Adrenal gland (tissue), 9 donors: ENCODE measurements at regions not wholly inside any gene's neighbourhood (a gene's known extent, or its start where the extent isn't known, plus 50 kb on each side); places are given as distances from the start of the nearest gene placed in this dataset.

Source experiments
- DNase-seq, 7 donors: peaks; one replicate each; pipeline ENCODE4 v3.0.0-alpha.2; 2019 to 2020
- H3K27ac ChIP-seq, 5 donors: fragments of 200-600 bp; sonication (generic) in 4 of 5; 1 replicate in 3 of 5; 2 replicates in 2 of 5; pipeline versions ENCODE4 v1.5.1 to v1.8.0; 2016 to 2020; ENCODE audit warnings: mild to moderate bottlenecking in 1 of 5
- H3K27me3 ChIP-seq: fragments of 200-600 bp; 2 replicates; pipeline ENCODE4 v1.8.0; 2021
- H3K36me3 ChIP-seq, 2 donors: fragments of 200-600 bp; replicated peaks in 1 of 2; 1 replicate in 1 of 2; 2 replicates in 1 of 2; pipeline versions ENCODE4 v1.5.1 to v1.8.0; 2018 to 2022
- H3K4me1 ChIP-seq, 2 donors: fragments of 200-600 bp; replicated peaks in 1 of 2; 1 replicate in 1 of 2; 2 replicates in 1 of 2; pipeline versions ENCODE4 v1.5.1 to v1.8.0; 2018 to 2021
- H3K4me3 ChIP-seq, 4 donors: fragments of 200-600 bp; sonication (generic) in 3 of 4; one replicate each; pipeline ENCODE4 v1.5.1; 2016 to 2018
- H3K9me3 ChIP-seq, 3 donors: fragments of 200-600 bp; sonication (generic) in 1 of 3; replicated peaks in 1 of 3; 1 replicate in 2 of 3; 2 replicates in 1 of 3; pipeline versions ENCODE4 v1.5.1 to v1.8.0; 2016 to 2021
- POLR2A ChIP-seq, 2 donors: fragments of 450-650 bp; IDR thresholded peaks; one replicate each; pipeline ENCODE4 v1.6.1; 2017; ENCODE audit warnings: antibody characterized with exemption in 2 of 2, mild to moderate bottlenecking in 2 of 2, moderate library complexity in 1 of 2
- WGBS, 4 donors: extraction: QIAGEN DNeasy Blood & Tissue Kit in 2 of 4; methylation state at CpG; one replicate each; pipeline versions ENCODE4 v1.1.5 to v1.1.7; 2013 to 2017; 5-methylcytosine and 5-hydroxymethylcytosine counted together
- intact Hi-C, 2 donors: fragments of 100-400 bp; cut with DNase I; formaldehyde crosslinking; loops; one replicate each; pipeline versions ENCODE4 v1.14.1 to v1.15.0; 2022 to 2023
- TF ChIP-seq, protein P1 (sequence below), 6 experiments: fragments of 450-650 bp in 4 of 6; fragments of 200-600 bp in 2 of 6; sonication (generic) in 1 of 6; IDR thresholded peaks; 1 replicate in 5 of 6; 2 replicates in 1 of 6; pipeline versions ENCODE4 v1.5.1 to v1.8.0; 2016 to 2021; ENCODE audit warnings: antibody characterized with exemption in 6 of 6, mild to moderate bottlenecking in 2 of 6, moderate library complexity in 1 of 6
- donor health status: healthy with polysubstance abuse.
- donor health status: Bipolar disorder and iron deficiency.
- donor health status: DM: yes; HTN: yes; CAD: no.
- donor health status: DM: no; HTN: no; CAD: no.
- donor health status: DM: no; HTN: no; CAD: no.

DNA sequence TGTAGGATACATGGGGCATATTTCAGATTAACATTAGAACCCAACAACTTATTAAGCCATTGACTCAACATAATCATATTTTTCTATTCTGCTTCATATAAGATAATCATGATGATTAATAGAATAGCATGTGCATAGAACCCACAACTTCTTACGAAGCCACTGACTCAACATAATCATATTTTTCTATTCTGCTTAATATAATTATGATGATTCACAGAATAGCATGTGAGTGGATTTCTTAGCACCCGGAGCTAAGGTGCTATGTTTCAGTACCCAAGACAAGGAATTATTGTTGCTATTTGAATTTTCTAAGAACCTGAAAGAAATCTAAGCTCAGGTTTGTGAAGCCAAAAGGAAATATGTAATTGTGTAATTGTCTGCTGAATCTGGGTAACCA lies 96.8 kb downstream of the TENT5A start:
- Histone ChIP-seq H3K36me3 (no peaks in the 10 kb centered on the region), H3K4me3 (no peak overlapping the region), H3K27ac (no peak overlapping the region), H3K4me1 (no peaks in the 10 kb centered on the region), H3K9me3 (no peaks in the 10 kb centered on the region), H3K27me3 (no peaks in the 10 kb centered on the region)
- no peak for DNase-seq
- 83 to 92% (median 89%) methylated on average over 2 of the region's 2 CpGs for WGBS, 4 donors
- TF ChIP-seq POLR2A (IDR thresholded peaks at IDR 0.05): no peak
- TF ChIP-seq, protein P1, sequence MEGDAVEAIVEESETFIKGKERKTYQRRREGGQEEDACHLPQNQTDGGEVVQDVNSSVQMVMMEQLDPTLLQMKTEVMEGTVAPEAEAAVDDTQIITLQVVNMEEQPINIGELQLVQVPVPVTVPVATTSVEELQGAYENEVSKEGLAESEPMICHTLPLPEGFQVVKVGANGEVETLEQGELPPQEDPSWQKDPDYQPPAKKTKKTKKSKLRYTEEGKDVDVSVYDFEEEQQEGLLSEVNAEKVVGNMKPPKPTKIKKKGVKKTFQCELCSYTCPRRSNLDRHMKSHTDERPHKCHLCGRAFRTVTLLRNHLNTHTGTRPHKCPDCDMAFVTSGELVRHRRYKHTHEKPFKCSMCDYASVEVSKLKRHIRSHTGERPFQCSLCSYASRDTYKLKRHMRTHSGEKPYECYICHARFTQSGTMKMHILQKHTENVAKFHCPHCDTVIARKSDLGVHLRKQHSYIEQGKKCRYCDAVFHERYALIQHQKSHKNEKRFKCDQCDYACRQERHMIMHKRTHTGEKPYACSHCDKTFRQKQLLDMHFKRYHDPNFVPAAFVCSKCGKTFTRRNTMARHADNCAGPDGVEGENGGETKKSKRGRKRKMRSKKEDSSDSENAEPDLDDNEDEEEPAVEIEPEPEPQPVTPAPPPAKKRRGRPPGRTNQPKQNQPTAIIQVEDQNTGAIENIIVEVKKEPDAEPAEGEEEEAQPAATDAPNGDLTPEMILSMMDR (IDR thresholded peaks at IDR 0.05): no peak
- intact Hi-C loops: no loop called here

GRCh38 chr6:81648502-81648901 lies 104.0 kb downstream of the TENT5A start:
- Histone ChIP-seq H3K36me3 (no peaks in the 10 kb centered on the region), H3K27ac (no peak overlapping the region), H3K4me3 (no peak overlapping the region), H3K4me1 (no peaks in the 10 kb centered on the region), H3K27me3 (no peaks in the 10 kb centered on the region), H3K9me3 (no peaks in the 10 kb centered on the region)
- no peak for TF ChIP-seq POLR2A (IDR thresholded peaks at IDR 0.05)
- TF ChIP-seq, protein P1 (IDR thresholded peaks at IDR 0.05): no peak
- no peak for DNase-seq
- 89 to 97% (median 95%) methylated on average over 2 of the region's 2 CpGs for WGBS, 4 donors
- intact Hi-C loops: no loop called here

DNA sequence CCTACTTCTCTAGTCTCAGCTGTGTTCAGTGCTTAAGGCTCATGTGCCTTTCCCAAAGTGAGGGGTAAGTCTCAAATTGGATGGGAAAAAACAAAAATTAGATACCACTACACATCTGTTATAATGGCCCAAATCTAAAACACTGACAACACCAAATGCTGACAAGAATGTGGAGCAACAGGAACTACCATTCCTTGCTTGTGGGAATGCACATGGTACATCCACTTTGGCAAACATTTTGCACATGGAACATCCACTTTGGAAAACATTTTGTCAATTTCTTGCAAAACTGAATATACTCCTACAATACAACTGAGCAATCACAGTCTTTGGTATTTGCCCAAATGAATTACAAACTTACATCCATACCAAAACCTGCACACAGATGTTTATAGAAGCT lies 109.3 kb downstream of the TENT5A start:
- Histone ChIP-seq H3K4me3 (no peak overlapping the region), H3K9me3 (no peaks in the 10 kb centered on the region), H3K36me3 (no peaks in the 10 kb centered on the region), H3K4me1 (no peaks in the 10 kb centered on the region), H3K27ac (no peak overlapping the region), H3K27me3 (no peaks in the 10 kb centered on the region)
- TF ChIP-seq, protein P1 (IDR thresholded peaks at IDR 0.05): no peak
- no peak for TF ChIP-seq POLR2A (IDR thresholded peaks at IDR 0.05)
- no peak for DNase-seq
- intact Hi-C loops: no loop called here

- intact Hi-C loops: no loop called here
- Histone ChIP-seq H3K9me3 (no peaks in the 10 kb centered on the region), H3K27me3 (no peaks in the 10 kb centered on the region), H3K4me1 (no peaks in the 10 kb centered on the region), H3K27ac (no peak overlapping the region), H3K36me3 (no peaks in the 10 kb centered on the region), H3K4me3 (no peak overlapping the region)
- TF ChIP-seq POLR2A (IDR thresholded peaks at IDR 0.05): no peak
- TF ChIP-seq, protein P1 (IDR thresholded peaks at IDR 0.05): no peak
- WGBS, 4 donors: 74 to 76% (median 75%) methylated on average over 1 of the region's 1 CpG
- no peak for DNase-seq
Measured at GRCh38 chr6:81640891-81641290, 111.6 kb downstream of the TENT5A start.
